KBM-7 (cell line): ENCODE measurements at regions not wholly inside any gene's neighbourhood (a gene's known extent, or its start where the extent isn't known, plus 50 kb on each side); places are given as distances from the start of the nearest gene placed in this dataset.
A peak's percentile ranks its signal among the peaks of the same experiment; 100 is the strongest.

Experiments
- DNase-seq: peaks from one replicate; pipeline ENCODE4 v3.0.0-alpha.2; 2015
- in situ Hi-C: fragments of 300-500 bp; cut with MboI; formaldehyde crosslinking; loops from 2 replicates; pipeline ENCODE4 v1.14.3; 2020; ENCODE audit warnings: low sequenced_read_pairs, low pct_unique_long_range_greater_than_20kb, mixed read lengths

GRCh38 chr13:106155411-106155810 lies 380.1 kb downstream of the EFNB2 start:
- no peak for DNase-seq
- in situ Hi-C loops: no loop called here

- in situ Hi-C loops: no loop called here
- DNase-seq: no peak
Observed at GRCh38 chr13:106153876-106154275, 381.6 kb downstream of the EFNB2 start.

- in situ Hi-C loops: no loop called here
- no peak for DNase-seq
Observed at GRCh38 chr13:106153041-106153440, 382.4 kb downstream of the EFNB2 start.

- DNase-seq: no peak
- in situ Hi-C loops: no loop called here
Observed at GRCh38 chr13:106152047-106152446, 383.4 kb downstream of the EFNB2 start.

- in situ Hi-C loops: no loop called here
- no peak for DNase-seq
Observed at GRCh38 chr13:106151056-106151699, 384.3 kb downstream of the EFNB2 start.

GRCh38 chr13:106145997-106146864 lies 389.2 kb downstream of the EFNB2 start:
- in situ Hi-C loops: no loop called here
- DNase-seq: peak; percentile 37

GRCh38 chr13:106145070-106145469 lies 390.4 kb downstream of the EFNB2 start:
- in situ Hi-C loops: no loop called here
- no peak for DNase-seq

GRCh38 chr13:106143930-106144709 lies 391.3 kb downstream of the EFNB2 start:
- in situ Hi-C loops: no loop called here
- DNase-seq: peak; percentile 11

GRCh38 chr13:106143392-106143791 lies 392.1 kb downstream of the EFNB2 start:
- no peak for DNase-seq
- in situ Hi-C loops: no loop called here

- DNase-seq: no peak
- in situ Hi-C loops: no loop called here
Observed at GRCh38 chr13:106140476-106140875, 395.0 kb downstream of the EFNB2 start.

- no peak for DNase-seq
- in situ Hi-C loops: no loop called here
Observed at GRCh38 chr13:106139942-106140341, 395.5 kb downstream of the EFNB2 start.

- DNase-seq: no peak
- in situ Hi-C loops: no loop called here
Observed at GRCh38 chr13:106139377-106139776, 396.1 kb downstream of the EFNB2 start.

GRCh38 chr13:106138620-106139019 lies 396.8 kb downstream of the EFNB2 start:
- in situ Hi-C loops: no loop called here

GRCh38 chr13:106133025-106133424 lies 402.4 kb downstream of the EFNB2 start:
- no peak for DNase-seq
- in situ Hi-C loops: no loop called here

More at GRCh38 chr13:106138620-106139019, 396.8 kb downstream of the EFNB2 start:
- DNase-seq: no peak

GRCh38 chr13:106132216-106132615 lies 403.2 kb downstream of the EFNB2 start:
- in situ Hi-C loops: no loop called here

GRCh38 chr13:106129993-106130392 lies 405.5 kb downstream of the EFNB2 start:
- in situ Hi-C loops: no loop called here
- DNase-seq: no peak

More at GRCh38 chr13:106132216-106132615, 403.2 kb downstream of the EFNB2 start:
- no peak for DNase-seq

- in situ Hi-C loops: no loop called here
- DNase-seq: no peak
Observed at GRCh38 chr13:106129273-106129672, 406.2 kb downstream of the EFNB2 start.

- in situ Hi-C loops: no loop called here
Observed at GRCh38 chr13:106122234-106122633, 413.2 kb downstream of the EFNB2 start.

GRCh38 chr13:106121173-106121754 lies 414.2 kb downstream of the EFNB2 start:
- in situ Hi-C loops: no loop called here
- no peak for DNase-seq

More at GRCh38 chr13:106122234-106122633, 413.2 kb downstream of the EFNB2 start:
- no peak for DNase-seq
